ENCODE measurements at regions not wholly inside any gene's neighbourhood (a gene's known extent, or its start where the extent isn't known, plus 50 kb on each side); places are given as distances from the start of the nearest gene placed in this dataset.

GRCh38 chr22:44371741-44372525 is 59.2 kb upstream of the SHISAL1 start:
- H3K4me1 ChIP-seq: no peaks in the 10 kb centered on the region
- no peak for DNase-seq
- H3K27me3 ChIP-seq: no peaks in the 10 kb centered on the region
- no peaks in the 10 kb centered on the region for H3K36me3 ChIP-seq
- TF ChIP-seq, protein P1, sequence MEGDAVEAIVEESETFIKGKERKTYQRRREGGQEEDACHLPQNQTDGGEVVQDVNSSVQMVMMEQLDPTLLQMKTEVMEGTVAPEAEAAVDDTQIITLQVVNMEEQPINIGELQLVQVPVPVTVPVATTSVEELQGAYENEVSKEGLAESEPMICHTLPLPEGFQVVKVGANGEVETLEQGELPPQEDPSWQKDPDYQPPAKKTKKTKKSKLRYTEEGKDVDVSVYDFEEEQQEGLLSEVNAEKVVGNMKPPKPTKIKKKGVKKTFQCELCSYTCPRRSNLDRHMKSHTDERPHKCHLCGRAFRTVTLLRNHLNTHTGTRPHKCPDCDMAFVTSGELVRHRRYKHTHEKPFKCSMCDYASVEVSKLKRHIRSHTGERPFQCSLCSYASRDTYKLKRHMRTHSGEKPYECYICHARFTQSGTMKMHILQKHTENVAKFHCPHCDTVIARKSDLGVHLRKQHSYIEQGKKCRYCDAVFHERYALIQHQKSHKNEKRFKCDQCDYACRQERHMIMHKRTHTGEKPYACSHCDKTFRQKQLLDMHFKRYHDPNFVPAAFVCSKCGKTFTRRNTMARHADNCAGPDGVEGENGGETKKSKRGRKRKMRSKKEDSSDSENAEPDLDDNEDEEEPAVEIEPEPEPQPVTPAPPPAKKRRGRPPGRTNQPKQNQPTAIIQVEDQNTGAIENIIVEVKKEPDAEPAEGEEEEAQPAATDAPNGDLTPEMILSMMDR (IDR thresholded peaks at IDR 0.05): no peak
- no peak for TF ChIP-seq POLR2A (IDR thresholded peaks at IDR 0.05)
- intact Hi-C loops (cut with DNase I; ENCODE audit: low total_unique reads): no loop called here
- H3K9me3 ChIP-seq: peaks cover 0 to 11% of the 10 kb centered on the region in 2 donors
- no peak overlapping the region for H3K4me3 ChIP-seq
- no peak overlapping the region for H3K27ac ChIP-seq

DNA sequence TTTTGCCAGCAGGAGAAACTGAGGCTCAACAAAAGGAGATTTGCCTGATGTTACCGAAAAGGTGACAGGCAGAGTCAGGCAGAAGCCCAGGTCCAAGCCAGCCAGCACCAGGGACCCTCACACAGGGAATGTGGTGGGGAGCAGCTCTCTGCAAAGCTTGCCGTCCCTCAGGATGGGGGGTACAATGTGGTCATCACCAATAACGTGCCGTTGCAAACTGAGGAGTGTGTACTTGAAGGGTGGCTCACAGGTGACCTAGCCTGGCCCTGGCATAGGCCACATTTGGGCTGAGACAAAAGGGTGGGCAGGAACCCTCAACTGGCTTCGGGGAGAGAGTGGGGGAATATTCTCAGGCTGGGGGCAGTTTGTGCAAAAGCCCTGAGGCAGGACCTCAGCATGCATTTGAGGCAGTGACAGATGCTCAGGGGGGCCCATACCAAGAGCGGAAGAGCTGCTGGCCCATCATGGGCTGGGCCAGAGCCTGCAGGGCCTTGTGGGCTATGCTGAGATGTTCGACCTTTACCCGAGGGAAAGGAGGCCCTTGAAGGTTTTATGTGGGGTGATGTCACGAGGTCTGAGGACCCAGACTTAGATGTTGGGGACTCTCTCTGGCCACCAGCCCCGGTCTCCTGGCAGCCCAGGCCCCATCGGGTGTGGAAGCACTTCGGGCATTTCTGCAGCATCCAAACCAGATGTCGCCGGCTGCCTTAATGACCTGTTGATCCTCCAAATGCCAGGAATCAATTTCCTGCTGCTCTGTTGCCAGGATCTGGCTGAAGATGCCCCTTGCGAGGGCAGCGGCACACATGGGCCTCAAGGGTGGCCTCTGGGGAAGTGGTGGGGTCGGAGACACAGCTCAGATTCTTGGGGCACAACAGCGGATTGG is 57.4 kb upstream of the SHISAL1 start:
- DNase-seq: no peak
- Histone ChIP-seq H3K27ac (no peak overlapping the region), H3K4me3 (no peak overlapping the region), H3K27me3 (no peaks in the 10 kb centered on the region), H3K36me3 (no peaks in the 10 kb centered on the region), H3K9me3 (peaks cover 0 to under 1% of the 10 kb centered on the region in 2 donors), H3K4me1 (no peaks in the 10 kb centered on the region)
- intact Hi-C loops (cut with DNase I; ENCODE audit: low total_unique reads): no loop called here
- TF ChIP-seq, protein P1 (IDR thresholded peaks at IDR 0.05): no peak
- no peak for TF ChIP-seq POLR2A (IDR thresholded peaks at IDR 0.05)

DNA sequence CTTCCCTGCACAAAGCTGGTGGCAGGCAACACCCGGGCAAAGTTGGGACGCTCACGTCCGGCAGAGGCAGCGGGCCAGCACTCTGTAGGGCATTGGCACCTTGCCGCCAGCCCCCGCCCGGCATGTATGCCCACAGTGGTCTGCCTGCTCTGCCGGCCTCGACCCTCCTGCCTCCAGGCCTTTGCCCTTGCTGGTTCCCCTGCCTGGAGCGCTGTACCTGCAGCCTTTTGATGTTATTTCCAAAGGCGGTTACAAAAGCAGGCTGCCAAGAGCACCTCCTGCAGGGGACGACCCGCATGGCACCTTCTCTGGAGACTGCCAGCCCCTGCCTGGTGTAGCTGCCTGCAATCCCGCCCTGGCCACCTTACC is 56.5 kb upstream of the SHISAL1 start:
- Histone ChIP-seq H3K9me3 (no peaks in the 10 kb centered on the region), H3K4me1 (no peaks in the 10 kb centered on the region), H3K4me3 (no peak overlapping the region), H3K36me3 (no peaks in the 10 kb centered on the region), H3K27ac (no peak overlapping the region), H3K27me3 (no peaks in the 10 kb centered on the region)
- no peak for TF ChIP-seq POLR2A (IDR thresholded peaks at IDR 0.05)
- TF ChIP-seq, protein P1 (IDR thresholded peaks at IDR 0.05): no peak
- intact Hi-C loops (cut with DNase I; ENCODE audit: low total_unique reads): no loop called here
- DNase-seq: no peak

GRCh38 chr22:44368611-44369292 is 56.0 kb upstream of the SHISAL1 start:
- TF ChIP-seq, protein P1 (IDR thresholded peaks at IDR 0.05): no peak
- no peak for TF ChIP-seq POLR2A (IDR thresholded peaks at IDR 0.05)
- DNase-seq: no peak
- no peaks in the 10 kb centered on the region for H3K27me3 ChIP-seq
- intact Hi-C loops (cut with DNase I; ENCODE audit: low total_unique reads): no loop called here
- H3K36me3 ChIP-seq: no peaks in the 10 kb centered on the region
- H3K4me1 ChIP-seq: peaks cover 0 to 5% of the 10 kb centered on the region in 2 donors
- H3K4me3 ChIP-seq: no peak overlapping the region
- H3K9me3 ChIP-seq: no peaks in the 10 kb centered on the region
- H3K27ac ChIP-seq: no peak overlapping the region

Data from uterus (tissue), 3 donors.